ENCODE measurements at regions not wholly inside any gene's neighbourhood (a gene's known extent, or its start where the extent isn't known, plus 50 kb on each side); places are given as distances from the start of the nearest gene placed in this dataset.

DNA sequence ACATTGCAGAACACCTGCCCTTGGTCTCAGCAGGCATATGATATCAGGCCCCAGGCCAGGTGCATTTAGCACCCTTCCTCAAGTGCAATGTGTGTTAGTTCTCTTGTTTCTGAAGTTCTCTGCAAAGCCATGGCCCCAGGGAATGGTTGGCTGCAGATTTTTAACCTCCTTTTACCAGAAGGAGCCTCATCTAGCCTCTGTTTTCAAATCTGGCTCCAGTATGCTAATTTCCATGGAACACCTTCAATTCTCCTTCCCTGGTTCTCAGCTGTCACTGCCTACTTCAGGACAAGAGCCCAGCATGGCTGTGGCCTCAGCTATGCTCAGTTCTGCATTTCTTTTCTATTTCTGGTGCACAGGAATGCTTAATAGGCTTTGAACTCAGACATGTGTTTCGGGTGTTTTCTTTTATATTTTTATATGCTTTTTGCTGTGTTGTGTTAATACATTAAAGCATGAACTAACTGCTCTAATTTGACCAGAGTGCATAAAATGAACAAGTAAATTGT is 51.6 kb upstream of the OGFRL1 start:
- Histone ChIP-seq H3K4me1 (no peaks in the 10 kb centered on the region), H3K9ac (no peak overlapping the region), H4K20me1 (no peaks in the 10 kb centered on the region), H3K9me3 (no peaks in the 10 kb centered on the region), H3K4me3 (no peak overlapping the region), H3K27me3 (no peaks in the 10 kb centered on the region), H3K27ac (no peak overlapping the region), H3K4me2 (no peak overlapping the region), H3K36me3 (no peaks in the 10 kb centered on the region)
- TF ChIP-seq Cebpa-rat (IDR thresholded peaks at IDR 0.05) = no peak

DNA sequence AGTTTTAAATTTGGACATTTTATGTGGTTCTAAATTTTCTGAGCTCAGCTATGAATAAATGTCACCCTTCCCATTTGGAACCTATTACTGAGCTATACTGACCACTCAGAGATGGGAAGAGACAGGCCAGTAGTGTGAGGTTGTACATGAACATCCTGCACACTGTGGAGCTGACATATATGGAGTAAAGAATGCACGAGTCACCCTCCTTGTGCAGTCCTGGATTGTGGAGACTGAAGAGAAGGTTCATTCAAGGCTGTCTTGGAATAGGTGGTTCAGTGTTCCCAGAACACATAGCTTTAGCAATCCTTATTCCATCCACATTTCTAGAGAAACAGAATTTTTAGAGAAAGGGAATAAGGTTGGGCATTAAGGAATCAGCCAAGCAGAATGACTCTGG is 50.3 kb upstream of the OGFRL1 start:
- Histone ChIP-seq H3K27ac (no peak overlapping the region), H3K27me3 (no peaks in the 10 kb centered on the region)
- no peak for TF ChIP-seq Cebpa-rat (IDR thresholded peaks at IDR 0.05)

More for the DNA sequence above, 50.3 kb upstream of the OGFRL1 start:
- Histone ChIP-seq H4K20me1 (no peaks in the 10 kb centered on the region), H3K4me3 (no peak overlapping the region), H3K4me2 (no peak overlapping the region), H3K4me1 (no peaks in the 10 kb centered on the region), H3K9me3 (no peaks in the 10 kb centered on the region), H3K36me3 (no peaks in the 10 kb centered on the region), H3K9ac (no peak overlapping the region)

Measured in BLaER1 (cell line).